ENCODE measurements at regions not wholly inside any gene's neighbourhood (a gene's known extent, or its start where the extent isn't known, plus 50 kb on each side); places are given as distances from the start of the nearest gene placed in this dataset.

- TF ChIP-seq CTCF (conservative IDR thresholded peaks at IDR 0.05; ENCODE audit: low read depth, low read length) (no peak), EZH2 (IDR thresholded peaks at IDR 0.05; ENCODE audit: borderline replicate concordance, low read depth, low read length, poor library complexity, severe bottlenecking) (no peak)
These were observed 325.6 kb downstream of the PRELID2 start for GRCh38 chr5:145509336-145510136.

Data from A673 (cell line).